Mucosa of rectum (tissue), 2 donors: ENCODE measurements at regions not wholly inside any gene's neighbourhood (a gene's known extent, or its start where the extent isn't known, plus 50 kb on each side); places are given as distances from the start of the nearest gene placed in this dataset.
A peak's percentile ranks its signal among the peaks of the same experiment; 100 is the strongest.
"Not testable (repeated sequence)": the region's sequence is repeated elsewhere in the genome, so short reads cannot be mapped to it uniquely, and the experiment has no call there.

ENCODE experiments used
- H3K27ac ChIP-seq, 2 donors: one replicate each; pipeline ENCODE4 v1.7.0; 2013; ENCODE audit warnings: inconsistent platforms in 2 of 2, low read depth in 2 of 2, low read length in 2 of 2
- H3K27me3 ChIP-seq, 2 donors: one replicate each; pipeline ENCODE4 v1.7.0; 2013; ENCODE audit warnings: low read length in 2 of 2; ENCODE audit not compliant: control insufficient read depth in 2 of 2, insufficient read depth in 2 of 2
- H3K36me3 ChIP-seq, 2 donors: one replicate each; pipeline ENCODE4 v1.7.0; 2013; ENCODE audit warnings: low read length in 2 of 2; ENCODE audit not compliant: control insufficient read depth in 2 of 2, insufficient read depth in 2 of 2
- H3K4me1 ChIP-seq, 2 donors: one replicate each; pipeline ENCODE4 v1.7.0; 2013; ENCODE audit warnings: low read length in 2 of 2, mild to moderate bottlenecking in 1 of 2; ENCODE audit not compliant: control insufficient read depth in 2 of 2, insufficient read depth in 2 of 2
- H3K4me3 ChIP-seq, 2 donors: one replicate each; pipeline ENCODE4 v1.7.0; 2013; ENCODE audit warnings: low read length in 2 of 2
- H3K9ac ChIP-seq, 2 donors: one replicate each; pipeline ENCODE4 v1.7.0; 2013; ENCODE audit warnings: low read length in 2 of 2, low read depth in 1 of 2, mild to moderate bottlenecking in 1 of 2
- H3K9me3 ChIP-seq, 2 donors: one replicate each; pipeline ENCODE4 v1.7.0; 2013; ENCODE audit warnings: low read length in 2 of 2; ENCODE audit not compliant: control insufficient read depth in 2 of 2
- donor health status: healthy.
- donor health status: Normal muscosa, but diverticular disease.

GRCh38 chr10:91076991-91077548 lies 143.4 kb upstream of the PCGF5 start:
- H3K9ac ChIP-seq: no peak overlapping the region
- no peak overlapping the region for H3K27ac ChIP-seq
- H3K4me3 ChIP-seq: peak overlapping the region in 1 of 2 donors; percentile 1
- H3K27me3 ChIP-seq: peaks cover 0 to 2% of the 10 kb centered on the region in 2 donors
- H3K4me1 ChIP-seq: peaks cover 0 to 8% of the 10 kb centered on the region in 2 donors
- no peaks in the 10 kb centered on the region for H3K36me3 ChIP-seq
- no peaks in the 10 kb centered on the region for H3K9me3 ChIP-seq

- peaks cover 0 to 1% of the 10 kb centered on the region in 2 donors for H3K27me3 ChIP-seq
- H3K4me3 ChIP-seq: peak overlapping the region in 1 of 2 donors; percentile 1
- peaks cover 0 to 8% of the 10 kb centered on the region in 2 donors for H3K4me1 ChIP-seq
- no peaks in the 10 kb centered on the region for H3K9me3 ChIP-seq
- H3K9ac ChIP-seq: no peak overlapping the region
- no peaks in the 10 kb centered on the region for H3K36me3 ChIP-seq
- no peak overlapping the region for H3K27ac ChIP-seq
Observed at GRCh38 chr10:91077549-91078071, 142.9 kb upstream of the PCGF5 start.

- Histone ChIP-seq H3K27ac (no peak overlapping the region), H3K27me3 (no peaks in the 10 kb centered on the region), H3K36me3 (no peaks in the 10 kb centered on the region), H3K9me3 (no peaks in the 10 kb centered on the region), H3K4me3 (no peak overlapping the region), H3K9ac (no peak overlapping the region), H3K4me1 (peaks cover 0 to 8% of the 10 kb centered on the region in 2 donors)
Observed at GRCh38 chr10:91080776-91081175, 139.7 kb upstream of the PCGF5 start.

- no peak overlapping the region for H3K27ac ChIP-seq
- no peaks in the 10 kb centered on the region for H3K27me3 ChIP-seq
Observed at GRCh38 chr10:91082447-91082846, 138.0 kb upstream of the PCGF5 start.

GRCh38 chr10:91088300-91089140 lies 131.9 kb upstream of the PCGF5 start:
- H3K27me3 ChIP-seq: no peaks in the 10 kb centered on the region
- H3K4me3 ChIP-seq: no peak overlapping the region
- H3K9ac ChIP-seq: no peak overlapping the region
- H3K9me3 ChIP-seq: no peaks in the 10 kb centered on the region
- no peaks in the 10 kb centered on the region for H3K4me1 ChIP-seq
- no peak overlapping the region for H3K27ac ChIP-seq
- H3K36me3 ChIP-seq: no peaks in the 10 kb centered on the region

More at GRCh38 chr10:91082447-91082846, 138.0 kb upstream of the PCGF5 start:
- H3K36me3 ChIP-seq: no peaks in the 10 kb centered on the region
- no peak overlapping the region for H3K4me3 ChIP-seq
- no peak overlapping the region for H3K9ac ChIP-seq
- H3K9me3 ChIP-seq: no peaks in the 10 kb centered on the region
- peaks cover 0 to under 1% of the 10 kb centered on the region in 2 donors for H3K4me1 ChIP-seq

- no peaks in the 10 kb centered on the region for H3K4me1 ChIP-seq
- H3K9ac ChIP-seq: no peak overlapping the region
- no peaks in the 10 kb centered on the region for H3K36me3 ChIP-seq
- peaks cover 0 to 2% of the 10 kb centered on the region in 2 donors for H3K9me3 ChIP-seq
- H3K4me3 ChIP-seq: no peak overlapping the region
- H3K27me3 ChIP-seq: no peaks in the 10 kb centered on the region
- H3K27ac ChIP-seq: no peak overlapping the region
Observed at GRCh38 chr10:91090761-91091529, 129.5 kb upstream of the PCGF5 start.

- H3K36me3 ChIP-seq: no peaks in the 10 kb centered on the region
- no peak overlapping the region for H3K4me3 ChIP-seq
- H3K9me3 ChIP-seq: peaks cover 0 to 2% of the 10 kb centered on the region in 2 donors
- no peaks in the 10 kb centered on the region for H3K4me1 ChIP-seq
- no peak overlapping the region for H3K27ac ChIP-seq
- H3K27me3 ChIP-seq: no peaks in the 10 kb centered on the region
- no peak overlapping the region for H3K9ac ChIP-seq
Observed at GRCh38 chr10:91091780-91092179, 128.7 kb upstream of the PCGF5 start.

- Histone ChIP-seq H3K27me3 (no peaks in the 10 kb centered on the region), H3K36me3 (no peaks in the 10 kb centered on the region), H3K4me3 (no peak overlapping the region), H3K4me1 (no peaks in the 10 kb centered on the region), H3K9ac (no peak overlapping the region), H3K9me3 (peaks cover 0 to 2% of the 10 kb centered on the region in 2 donors), H3K27ac (no peak overlapping the region)
Observed at GRCh38 chr10:91096274-91096673, 124.2 kb upstream of the PCGF5 start.

GRCh38 chr10:91097313-91097712 lies 123.2 kb upstream of the PCGF5 start:
- Histone ChIP-seq H3K27ac (no peak overlapping the region), H3K4me3 (no peak overlapping the region), H3K9me3 (peaks cover 0 to 2% of the 10 kb centered on the region in 2 donors), H3K27me3 (no peaks in the 10 kb centered on the region), H3K4me1 (no peaks in the 10 kb centered on the region), H3K9ac (no peak overlapping the region), H3K36me3 (no peaks in the 10 kb centered on the region)

GRCh38 chr10:91098021-91098420 lies 122.4 kb upstream of the PCGF5 start:
- H3K27ac ChIP-seq, H3K9ac ChIP-seq, H3K4me3 ChIP-seq, H3K4me1 ChIP-seq, H3K36me3 ChIP-seq, H3K9me3 ChIP-seq, H3K27me3 ChIP-seq: not testable (repeated sequence)
